Erythroblast (primary cell): ENCODE measurements at regions not wholly inside any gene's neighbourhood (a gene's known extent, or its start where the extent isn't known, plus 50 kb on each side); places are given as distances from the start of the nearest gene placed in this dataset.

Experiments
- GATA1 ChIP-seq: IDR thresholded peaks from 2 replicates; pipeline ENCODE4 v1.6.1; 2011; ENCODE audit warnings: low read depth, mild to moderate bottlenecking, control low read depth, low read length, moderate library complexity
- POLR2A ChIP-seq: IDR thresholded peaks from 2 replicates; pipeline ENCODE4 v1.6.1; 2011; ENCODE audit warnings: mild to moderate bottlenecking, low read length

GRCh38 chr11:23931443-23931842 is 565.4 kb upstream of the LUZP2 start:
- TF ChIP-seq POLR2A (no peak), GATA1 (no peak)
